MM.1S (cell line): ENCODE measurements at regions not wholly inside any gene's neighbourhood (a gene's known extent, or its start where the extent isn't known, plus 50 kb on each side); places are given as distances from the start of the nearest gene placed in this dataset.

Experiments
- EZH2 ChIP-seq: fragments of 300-600 bp; sonication (generic); optimal IDR thresholded peaks from 2 replicates; pipeline ENCODE3; 2017; ENCODE audit warnings: low read depth, mild to moderate bottlenecking, antibody characterized with exemption, low read length, mixed read lengths
- EZH2phosphoT487 ChIP-seq: fragments of 300-600 bp; sonication (generic); IDR thresholded peaks from 2 replicates; pipeline ENCODE4 v1.6.1; 2018; ENCODE audit warnings: antibody characterized with exemption, low read length
- TF ChIP-seq, protein P1 (sequence below): fragments of 300-600 bp; sonication (generic); IDR thresholded peaks from 2 replicates; pipeline ENCODE4 v1.5.1; 2016; ENCODE audit warnings: antibody characterized with exemption, low read length, mixed read lengths

DNA sequence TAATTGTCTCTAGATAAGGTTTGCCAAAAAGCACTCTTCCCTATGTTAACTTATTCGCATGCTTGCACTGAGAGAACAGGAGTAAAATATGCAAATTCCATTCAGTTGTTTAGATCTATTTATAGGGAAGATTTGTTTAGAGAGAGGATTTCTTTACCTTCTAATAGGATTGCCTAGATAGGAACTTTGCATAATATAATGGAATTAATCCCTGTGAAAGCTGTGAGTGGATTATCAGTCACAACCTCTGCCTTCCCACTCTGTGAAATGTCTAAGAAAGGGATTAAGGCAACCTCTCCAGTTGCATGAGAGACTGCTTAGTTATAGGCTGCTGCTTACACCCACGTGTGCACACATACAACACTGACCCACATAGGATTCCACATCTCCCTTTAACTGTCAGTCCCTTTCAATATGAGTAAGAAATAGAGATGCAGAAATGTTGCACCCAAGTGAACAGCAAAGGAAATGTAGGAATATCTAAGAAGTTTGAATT, 83.2 kb downstream of the ALG10B start:
- TF ChIP-seq, protein P1, sequence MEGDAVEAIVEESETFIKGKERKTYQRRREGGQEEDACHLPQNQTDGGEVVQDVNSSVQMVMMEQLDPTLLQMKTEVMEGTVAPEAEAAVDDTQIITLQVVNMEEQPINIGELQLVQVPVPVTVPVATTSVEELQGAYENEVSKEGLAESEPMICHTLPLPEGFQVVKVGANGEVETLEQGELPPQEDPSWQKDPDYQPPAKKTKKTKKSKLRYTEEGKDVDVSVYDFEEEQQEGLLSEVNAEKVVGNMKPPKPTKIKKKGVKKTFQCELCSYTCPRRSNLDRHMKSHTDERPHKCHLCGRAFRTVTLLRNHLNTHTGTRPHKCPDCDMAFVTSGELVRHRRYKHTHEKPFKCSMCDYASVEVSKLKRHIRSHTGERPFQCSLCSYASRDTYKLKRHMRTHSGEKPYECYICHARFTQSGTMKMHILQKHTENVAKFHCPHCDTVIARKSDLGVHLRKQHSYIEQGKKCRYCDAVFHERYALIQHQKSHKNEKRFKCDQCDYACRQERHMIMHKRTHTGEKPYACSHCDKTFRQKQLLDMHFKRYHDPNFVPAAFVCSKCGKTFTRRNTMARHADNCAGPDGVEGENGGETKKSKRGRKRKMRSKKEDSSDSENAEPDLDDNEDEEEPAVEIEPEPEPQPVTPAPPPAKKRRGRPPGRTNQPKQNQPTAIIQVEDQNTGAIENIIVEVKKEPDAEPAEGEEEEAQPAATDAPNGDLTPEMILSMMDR = no peak
- no peak for TF ChIP-seq EZH2
- no peak for TF ChIP-seq EZH2phosphoT487
